HEK293T (cell line): ENCODE measurements at regions not wholly inside any gene's neighbourhood (a gene's known extent, or its start where the extent isn't known, plus 50 kb on each side); places are given as distances from the start of the nearest gene placed in this dataset.

Experiments
- CTCF ChIA-PET: fragments of 350-600 bp; formaldehyde crosslinking; extraction: SDS; loops from one replicate; lab custom pipeline; 2021; ENCODE audit warnings: antibody characterized with exemption, inconsistent platforms; lab: Yijun Ruan, JAX
- POLR2A ChIA-PET: fragments of 350-600 bp; formaldehyde crosslinking; extraction: SDS; loops from one replicate; lab custom pipeline; 2020; ENCODE audit warnings: antibody characterized with exemption, inconsistent platforms; lab: Yijun Ruan, JAX
- DNase-seq: peaks from one replicate; pipeline ENCODE4 v3.0.0; 2012; ENCODE audit warnings: mixed read lengths; ENCODE audit errors: extremely low spot score
- ARNT ChIP-seq: fragments of 450-650 bp; IDR thresholded peaks from 2 replicates; pipeline ENCODE4 v1.6.1; 2017; ENCODE audit warnings: mild to moderate bottlenecking
- BHLHE40 ChIP-seq: fragments of 450-650 bp; IDR thresholded peaks from 2 replicates; pipeline ENCODE4 v1.6.1; 2016; ENCODE audit warnings: mild to moderate bottlenecking, moderate library complexity, borderline replicate concordance
- CTBP1 ChIP-seq: fragments of 450-650 bp; IDR thresholded peaks from 2 replicates; pipeline ENCODE4 v1.6.1; 2016; ENCODE audit warnings: borderline replicate concordance
- ELF4 ChIP-seq: fragments of 450-650 bp; IDR thresholded peaks from 2 replicates; pipeline ENCODE4 v1.6.1; 2017; ENCODE audit warnings: antibody characterized with exemption
- FOXA1 ChIP-seq: fragments of 450-650 bp; IDR thresholded peaks from 2 replicates; pipeline ENCODE4 v1.6.1; 2016; ENCODE audit warnings: mild to moderate bottlenecking
- FOXK2 ChIP-seq: fragments of 450-650 bp; IDR thresholded peaks from 2 replicates; pipeline ENCODE4 v1.6.1; 2016; ENCODE audit warnings: mild to moderate bottlenecking
- FOXM1 ChIP-seq: fragments of 450-650 bp; IDR thresholded peaks from 2 replicates; pipeline ENCODE4 v1.6.1; 2017; ENCODE audit warnings: mild to moderate bottlenecking, borderline replicate concordance
- HDGF ChIP-seq: fragments of 450-650 bp; IDR thresholded peaks from 2 replicates; pipeline ENCODE4 v1.6.1; 2017; ENCODE audit warnings: antibody characterized with exemption, borderline replicate concordance
- L3MBTL2 ChIP-seq: fragments of 450-650 bp; conservative IDR thresholded peaks from 2 replicates; pipeline ENCODE4 v1.6.1; 2016; ENCODE audit warnings: mild to moderate bottlenecking
- LEF1 ChIP-seq: fragments of 450-650 bp; IDR thresholded peaks from 2 replicates; pipeline ENCODE4 v1.6.1; 2017; ENCODE audit warnings: mild to moderate bottlenecking, borderline replicate concordance
- NFRKB ChIP-seq: fragments of 450-650 bp; IDR thresholded peaks from 2 replicates; pipeline ENCODE4 v1.6.1; 2016; ENCODE audit warnings: mild to moderate bottlenecking, moderate library complexity
- PKNOX1 ChIP-seq: fragments of 450-650 bp; IDR thresholded peaks from 2 replicates; pipeline ENCODE4 v1.6.1; 2016
- SP1 ChIP-seq: fragments of 450-650 bp; IDR thresholded peaks from 2 replicates; pipeline ENCODE4 v1.6.1; 2017
- SUZ12 ChIP-seq: fragments of 450-650 bp; IDR thresholded peaks from 2 replicates; pipeline ENCODE4 v1.6.1; 2016; ENCODE audit warnings: mild to moderate bottlenecking
- TARDBP ChIP-seq: fragments of 450-650 bp; IDR thresholded peaks from 2 replicates; pipeline ENCODE4 v1.6.1; 2016
- ZNF384 ChIP-seq: fragments of 450-650 bp; IDR thresholded peaks from 2 replicates; pipeline ENCODE4 v1.6.1; 2016

GRCh38 chr3:160132226-160132625 lies 93.0 kb upstream of the C3orf80 start:
- ChIA-PET POLR2A (no interaction called here), CTCF (no interaction called here)
- TF ChIP-seq LEF1 (no peak), FOXK2 (no peak), BHLHE40 (no peak), L3MBTL2 (no peak)
- DNase-seq: no peak

- ChIA-PET CTCF (interaction anchor here (1.5 kb wide), 1 partner anchor 9 kb away, joined by 5 read pairs; no protein-coding TSS in a partner anchor), POLR2A (no interaction called here)
- TF ChIP-seq FOXA1 (no peak), SUZ12 (no peak), BHLHE40 (no peak), PKNOX1 (no peak), HDGF (no peak), CTBP1 (no peak), FOXK2 (no peak), L3MBTL2 (no peak), ZNF384 (no peak), TARDBP (no peak)
- no peak for DNase-seq
These were observed 91.5 kb upstream of the C3orf80 start for GRCh38 chr3:160133757-160134156.

GRCh38 chr3:160134454-160134853 lies 90.8 kb upstream of the C3orf80 start:
- ChIA-PET CTCF (interaction anchor here (1.5 kb wide), 1 partner anchor 8 kb away, joined by 5 read pairs; no protein-coding TSS in a partner anchor), POLR2A (no interaction called here)
- no peak for TF ChIP-seq SUZ12
- DNase-seq: no peak

GRCh38 chr3:160134964-160135363 lies 90.3 kb upstream of the C3orf80 start:
- no peak for DNase-seq
- TF ChIP-seq NFRKB: no peak
- no peak for TF ChIP-seq SUZ12
- TF ChIP-seq FOXK2: no peak
- TF ChIP-seq HDGF: no peak
- TF ChIP-seq PKNOX1: no peak
- no peak for TF ChIP-seq ZNF384
- TF ChIP-seq SP1: no peak
- TF ChIP-seq FOXA1: no peak
- TF ChIP-seq CTBP1: no peak
- no peak for TF ChIP-seq LEF1
- TF ChIP-seq FOXM1: no peak
- no peak for TF ChIP-seq ELF4
- TF ChIP-seq BHLHE40: no peak
- TF ChIP-seq ARNT: no peak
- TF ChIP-seq TARDBP: no peak
- TF ChIP-seq L3MBTL2: no peak
- POLR2A ChIA-PET: no interaction called here
- CTCF ChIA-PET: no interaction called here

- POLR2A ChIA-PET: no interaction called here
- TF ChIP-seq TARDBP (no peak), FOXA1 (no peak), HDGF (no peak), PKNOX1 (no peak)
- CTCF ChIA-PET: interaction anchor here (0.6 kb wide), 1 partner anchor 38 kb away, joined by 8 read pairs; no protein-coding TSS in a partner anchor
- no peak for DNase-seq
These were observed 89.4 kb upstream of the C3orf80 start for GRCh38 chr3:160135851-160136250.

- ChIA-PET CTCF (interaction anchor here (0.6 kb wide), 1 partner anchor 37 kb away, joined by 8 read pairs; no protein-coding TSS in a partner anchor), POLR2A (no interaction called here)
- TF ChIP-seq ELF4 (no peak), ARNT (no peak), FOXK2 (no peak), BHLHE40 (no peak), L3MBTL2 (no peak), TARDBP (no peak), SP1 (no peak), SUZ12 (no peak), CTBP1 (no peak), FOXM1 (no peak), ZNF384 (no peak)
- no peak for DNase-seq
These were observed 88.8 kb upstream of the C3orf80 start for GRCh38 chr3:160136421-160136820.

GRCh38 chr3:160139291-160139690 lies 85.9 kb upstream of the C3orf80 start:
- ChIA-PET POLR2A (no interaction called here), CTCF (no interaction called here)
- DNase-seq: no peak
- TF ChIP-seq PKNOX1 (no peak), L3MBTL2 (no peak), LEF1 (no peak), FOXM1 (no peak), ZNF384 (no peak), SUZ12 (no peak), BHLHE40 (no peak), FOXA1 (no peak)
